Epithelial cell of proximal tubule (primary cell): ENCODE measurements at regions not wholly inside any gene's neighbourhood (a gene's known extent, or its start where the extent isn't known, plus 50 kb on each side); places are given as distances from the start of the nearest gene placed in this dataset.

Experiments used
- DNase-seq: peaks from one replicate; pipeline ENCODE4 v3.0.0-alpha.2; 2011; ENCODE audit warnings: low read depth
- H3K4me3 ChIP-seq: 2 replicates; pipeline ENCODE4 v1.5.1; 2011; ENCODE audit warnings: low read depth, mild to moderate bottlenecking, low read length
- CTCF ChIP-seq: conservative IDR thresholded peaks from 2 replicates; pipeline ENCODE4 v1.5.1; 2012; ENCODE audit warnings: low read depth, mild to moderate bottlenecking, low read length

GRCh38 chr3:89841041-89841440 lies 733.6 kb downstream of the EPHA3 start:
- no peak overlapping the region for H3K4me3 ChIP-seq
- TF ChIP-seq CTCF: no peak
- DNase-seq: no peak

GRCh38 chr3:89845053-89845452 lies 737.6 kb downstream of the EPHA3 start:
- no peak for DNase-seq
- H3K4me3 ChIP-seq: no peak overlapping the region
- no peak for TF ChIP-seq CTCF

- no peak for TF ChIP-seq CTCF
- H3K4me3 ChIP-seq: no peak overlapping the region
- DNase-seq: no peak
Measured at GRCh38 chr3:89847955-89848354, 740.5 kb downstream of the EPHA3 start.

GRCh38 chr3:89851974-89852621 lies 744.7 kb downstream of the EPHA3 start:
- no peak overlapping the region for H3K4me3 ChIP-seq
- DNase-seq: no peak
- TF ChIP-seq CTCF: peak; percentile 36

GRCh38 chr3:89859757-89860156 lies 752.3 kb downstream of the EPHA3 start:
- DNase-seq: no peak
- TF ChIP-seq CTCF: no peak
- H3K4me3 ChIP-seq: no peak overlapping the region

- no peak for TF ChIP-seq CTCF
- no peak overlapping the region for H3K4me3 ChIP-seq
- no peak for DNase-seq
Measured at GRCh38 chr3:89867286-89867685, 759.9 kb downstream of the EPHA3 start.

- H3K4me3 ChIP-seq: no peak overlapping the region
- TF ChIP-seq CTCF: no peak
- DNase-seq: no peak
Measured at GRCh38 chr3:89876116-89876515, 768.7 kb downstream of the EPHA3 start.
